ENCODE measurements at regions not wholly inside any gene's neighbourhood (a gene's known extent, or its start where the extent isn't known, plus 50 kb on each side); places are given as distances from the start of the nearest gene placed in this dataset.

- TF ChIP-seq ZFP30 (CRISPR knock-in tag; IDR thresholded peaks at IDR 0.05): no peak
- no peak for TF ChIP-seq TOX (CRISPR knock-in tag; IDR thresholded peaks at IDR 0.05; ENCODE audit: borderline replicate concordance)
- TF ChIP-seq SNAI2 (CRISPR knock-in tag; IDR thresholded peaks at IDR 0.05): no peak
- TF ChIP-seq ZNF565 (CRISPR knock-in tag; conservative IDR thresholded peaks at IDR 0.05; ENCODE audit: low read depth): no peak
- TF ChIP-seq PPARA (CRISPR knock-in tag; IDR thresholded peaks at IDR 0.05; ENCODE audit: borderline replicate concordance): no peak
- TF ChIP-seq TCF4 (CRISPR knock-in tag; IDR thresholded peaks at IDR 0.05; ENCODE audit: borderline replicate concordance): no peak
- no peak for TF ChIP-seq PATZ1 (CRISPR knock-in tag; IDR thresholded peaks at IDR 0.05; ENCODE audit: borderline replicate concordance)
- TF ChIP-seq ESRRG (CRISPR knock-in tag; IDR thresholded peaks at IDR 0.05): no peak
- no peak for TF ChIP-seq GLIS3 (CRISPR knock-in tag; IDR thresholded peaks at IDR 0.05)
- TF ChIP-seq ZC3H10 (CRISPR knock-in tag; IDR thresholded peaks at IDR 0.05): no peak
- no peak for TF ChIP-seq BACH2 (CRISPR knock-in tag; IDR thresholded peaks at IDR 0.05; ENCODE audit: borderline replicate concordance)
- no peak for TF ChIP-seq OSR1 (CRISPR knock-in tag; IDR thresholded peaks at IDR 0.05)
- no peak for TF ChIP-seq ZFP3 (CRISPR knock-in tag; IDR thresholded peaks at IDR 0.05)
- ATAC-seq: no peak
These were observed 611.4 kb downstream of the DACH1 start for GRCh38 chr13:71255633-71256032.

- ATAC-seq: no peak
- TF ChIP-seq OSR1 (CRISPR knock-in tag; IDR thresholded peaks at IDR 0.05): no peak
- no peak for TF ChIP-seq ARNTL (CRISPR knock-in tag; IDR thresholded peaks at IDR 0.05; ENCODE audit: borderline replicate concordance, low read depth)
- TF ChIP-seq TOX (CRISPR knock-in tag; IDR thresholded peaks at IDR 0.05; ENCODE audit: borderline replicate concordance): no peak
- TF ChIP-seq TSHZ2 (CRISPR knock-in tag; IDR thresholded peaks at IDR 0.05): no peak
- TF ChIP-seq GLIS3 (CRISPR knock-in tag; IDR thresholded peaks at IDR 0.05): no peak
- TF ChIP-seq ESRRG (CRISPR knock-in tag; IDR thresholded peaks at IDR 0.05): no peak
- TF ChIP-seq BACH2 (CRISPR knock-in tag; IDR thresholded peaks at IDR 0.05; ENCODE audit: borderline replicate concordance): no peak
- no peak for TF ChIP-seq CSRNP3 (CRISPR knock-in tag; IDR thresholded peaks at IDR 0.05)
- TF ChIP-seq ZFP30 (CRISPR knock-in tag; IDR thresholded peaks at IDR 0.05): no peak
- TF ChIP-seq ZNF70 (CRISPR knock-in tag; IDR thresholded peaks at IDR 0.05): no peak
- TF ChIP-seq SNAI2 (CRISPR knock-in tag; IDR thresholded peaks at IDR 0.05): no peak
- no peak for TF ChIP-seq PATZ1 (CRISPR knock-in tag; IDR thresholded peaks at IDR 0.05; ENCODE audit: borderline replicate concordance)
- TF ChIP-seq ISL1 (CRISPR knock-in tag; IDR thresholded peaks at IDR 0.05): no peak
- no peak for TF ChIP-seq PPARA (CRISPR knock-in tag; IDR thresholded peaks at IDR 0.05; ENCODE audit: borderline replicate concordance)
These were observed 612.6 kb downstream of the DACH1 start for GRCh38 chr13:71254384-71254783.

- TF ChIP-seq ZNF70 (CRISPR knock-in tag; IDR thresholded peaks at IDR 0.05) (no peak), PPARA (CRISPR knock-in tag; IDR thresholded peaks at IDR 0.05; ENCODE audit: borderline replicate concordance) (no peak), GLIS3 (CRISPR knock-in tag; IDR thresholded peaks at IDR 0.05) (no peak)
- ATAC-seq: no peak
These were observed 614.8 kb downstream of the DACH1 start for GRCh38 chr13:71252184-71252704.

- no peak for ATAC-seq
- no peak for TF ChIP-seq CREB5 (CRISPR knock-in tag; IDR thresholded peaks at IDR 0.05; ENCODE audit: low read depth)
- TF ChIP-seq POU6F1 (CRISPR knock-in tag; IDR thresholded peaks at IDR 0.05; ENCODE audit: borderline replicate concordance, low read depth): no peak
- no peak for TF ChIP-seq GLIS3 (CRISPR knock-in tag; IDR thresholded peaks at IDR 0.05)
- TF ChIP-seq SNAI2 (CRISPR knock-in tag; IDR thresholded peaks at IDR 0.05): no peak
- no peak for TF ChIP-seq OSR1 (CRISPR knock-in tag; IDR thresholded peaks at IDR 0.05)
- TF ChIP-seq ESRRG (CRISPR knock-in tag; IDR thresholded peaks at IDR 0.05): no peak
These were observed 615.6 kb downstream of the DACH1 start for GRCh38 chr13:71251292-71251951.

Measured in SK-N-SH treated with all-trans-retinoic acid at 6 μM for 48 hours (cell line).